B cell (primary cell): ENCODE measurements at regions not wholly inside any gene's neighbourhood (a gene's known extent, or its start where the extent isn't known, plus 50 kb on each side); places are given as distances from the start of the nearest gene placed in this dataset.
"Not testable (repeated sequence)": the region's sequence is repeated elsewhere in the genome, so short reads cannot be mapped to it uniquely, and the experiment has no call there.

Source experiments
- ATAC-seq: fragments of 200-7000 bp; cut with Tn5 transposase; one replicate; pipeline ENCODE4 v1.10.0; 2021; ENCODE audit warnings: low read depth, mild to moderate bottlenecking, moderate number of reproducible peaks, moderate library complexity
- CTCF ChIA-PET: fragments of 350-600 bp; sonication (Branson Sonifier 250); formaldehyde crosslinking; loops from one replicate; lab custom pipeline; 2021; ENCODE audit warnings: antibody characterized with exemption, inconsistent platforms; lab: Charles Lee
- POLR2A ChIA-PET: fragments of 350-600 bp; sonication (Branson Sonifier 250); formaldehyde crosslinking; loops from one replicate; lab custom pipeline; 2021; ENCODE audit warnings: antibody characterized with exemption; lab: Charles Lee
- DNase-seq: peaks from one replicate; pipeline ENCODE4 v3.0.0; 2013
- H2AFZ ChIP-seq: 2 replicates; pipeline ENCODE4 v1.6.1; 2012; ENCODE audit warnings: mild to moderate bottlenecking, low read depth, low read length; ENCODE audit not compliant: insufficient read depth, poor library complexity, severe bottlenecking
- H3K27ac ChIP-seq, 2 donors: 1 replicate in 1 of 2; 2 replicates in 1 of 2; pipeline ENCODE4 v1.5.1; 2012 to 2013; ENCODE audit warnings: low read length in 2 of 2, mild to moderate bottlenecking in 2 of 2, moderate library complexity in 1 of 2
- H3K27me3 ChIP-seq, 4 experiments: fragments of 200-600 bp in 1 of 4; sonication (generic) in 1 of 4; replicated peaks in 1 of 4; 1 replicate in 2 of 4; 2 replicates in 2 of 4; pipeline versions ENCODE4 v1.6.1 to v1.7.0; 2013 to 2016; ENCODE audit warnings: low read length in 3 of 4, mild to moderate bottlenecking in 2 of 4, mixed read lengths in 1 of 4, moderate library complexity in 1 of 4; ENCODE audit not compliant: insufficient read depth in 4 of 4, control insufficient read depth in 3 of 4; ENCODE audit errors: control extremely low read depth in 1 of 4
- H3K36me3 ChIP-seq, 2 experiments: replicated peaks in 1 of 2; 1 replicate in 1 of 2; 2 replicates in 1 of 2; pipeline versions ENCODE4 v1.6.1 to v1.7.1; 2013; ENCODE audit warnings: low read length in 1 of 2; ENCODE audit not compliant: insufficient read depth in 2 of 2, control insufficient read depth in 1 of 2; ENCODE audit errors: control extremely low read depth in 1 of 2, extremely low read depth in 1 of 2
- H3K4me1 ChIP-seq, 2 donors: fragments of 200-600 bp in 1 of 2; sonication (generic) in 1 of 2; 1 replicate in 1 of 2; 2 replicates in 1 of 2; pipeline versions ENCODE4 v1.5.1 to v1.6.1; 2013 to 2017; ENCODE audit warnings: low read length in 2 of 2; ENCODE audit not compliant: control insufficient read depth in 2 of 2, insufficient read depth in 2 of 2
- H3K4me2 ChIP-seq: replicated peaks from 2 replicates; pipeline ENCODE3; 2012; ENCODE audit warnings: mild to moderate bottlenecking, low read depth, low read length; ENCODE audit not compliant: poor library complexity, severe bottlenecking
- H3K4me3 ChIP-seq, 5 experiments: fragments of 200-600 bp in 1 of 5; sonication (generic) in 1 of 5; 1 replicate in 3 of 5; 2 replicates in 2 of 5; pipeline versions ENCODE4 v1.5.1 to v1.7.0; 2011 to 2016; ENCODE audit warnings: low read length in 4 of 5, mild to moderate bottlenecking in 4 of 5, low read depth in 2 of 5, control low read depth in 1 of 5, moderate library complexity in 1 of 5; ENCODE audit not compliant: insufficient read depth in 1 of 5; ENCODE audit errors: control extremely low read depth in 1 of 5, extremely low read depth in 1 of 5
- H3K79me2 ChIP-seq: fragments of 200-600 bp; sonication (generic); one replicate; pipeline ENCODE4 v1.6.0; 2016; ENCODE audit warnings: low read length; ENCODE audit not compliant: control insufficient read depth, insufficient read depth
- H3K9ac ChIP-seq: fragments of 200-600 bp; sonication (generic); 2 replicates; pipeline ENCODE4 v1.6.1; 2017; ENCODE audit warnings: mild to moderate bottlenecking, low read length, moderate library complexity
- H3K9me3 ChIP-seq, 3 donors: one replicate each; pipeline versions ENCODE4 v1.6.1 to v1.7.1; 2013; ENCODE audit warnings: low read length in 2 of 3; ENCODE audit not compliant: control insufficient read depth in 2 of 3, insufficient read depth in 1 of 3; ENCODE audit errors: control extremely low read depth in 1 of 3
- H4K20me1 ChIP-seq: 2 replicates; pipeline ENCODE4 v1.6.0; 2012; ENCODE audit warnings: mild to moderate bottlenecking, low read length; ENCODE audit not compliant: insufficient read depth, control insufficient read depth, poor library complexity, severe bottlenecking
- H3K27ac Mint-ChIP-seq: one replicate; pipeline ENCODE4 v1.8.0; 2021; ENCODE audit warnings: mixed read lengths
- H3K27me3 Mint-ChIP-seq: one replicate; pipeline ENCODE4 v1.8.0; 2021; ENCODE audit warnings: mixed read lengths
- H3K4me1 Mint-ChIP-seq: one replicate; pipeline ENCODE4 v1.8.0; 2021; ENCODE audit warnings: mixed read lengths
- H3K4me3 Mint-ChIP-seq: one replicate; pipeline ENCODE4 v1.8.0; 2021; ENCODE audit warnings: mixed read lengths
- H3K9me3 Mint-ChIP-seq: one replicate; pipeline ENCODE4 v1.8.0; 2022; ENCODE audit warnings: mixed read lengths; ENCODE audit not compliant: insufficient read depth
- WGBS: methylation state at CpG from one replicate; pipeline ENCODE4 v1.1.5; 2013; ENCODE audit warnings: missing lambda C conversion rate; ENCODE audit not compliant: insufficient coverage; 5-methylcytosine and 5-hydroxymethylcytosine counted together
- intact Hi-C: fragments of 100-400 bp; cut with micrococcal nuclease; formaldehyde crosslinking; loops from one replicate; pipeline ENCODE4 v1.10.0; 2022

GRCh38 chr5:34192923-34193262, 149.9 kb upstream of the C1QTNF3 start:
- H3K27me3 ChIP-seq, POLR2A ChIA-PET, H3K4me2 ChIP-seq, H3K27ac Mint-ChIP-seq, H3K27ac ChIP-seq, H3K4me1 ChIP-seq, DNase-seq, H3K79me2 ChIP-seq, H3K4me3 ChIP-seq, H3K27me3 Mint-ChIP-seq, intact Hi-C loops, ATAC-seq, H3K36me3 ChIP-seq, H3K4me1 Mint-ChIP-seq, H3K9ac ChIP-seq, CTCF ChIA-PET, H3K9me3 Mint-ChIP-seq, H2AFZ ChIP-seq, H3K4me3 Mint-ChIP-seq, H4K20me1 ChIP-seq: not testable (repeated sequence)
- WGBS: 96% methylated on average over 8 of the region's 13 CpGs
- peaks cover 0 to 13% (median 0%) of the 10 kb centered on the region in 3 donors for H3K9me3 ChIP-seq

GRCh38 chr5:34193297-34193696, 150.3 kb upstream of the C1QTNF3 start:
- H3K4me1 Mint-ChIP-seq, H2AFZ ChIP-seq, H3K9me3 Mint-ChIP-seq, H3K9ac ChIP-seq, H3K4me3 Mint-ChIP-seq, H3K27me3 ChIP-seq, ATAC-seq, H3K79me2 ChIP-seq, CTCF ChIA-PET, H3K27me3 Mint-ChIP-seq, H3K4me1 ChIP-seq, H3K36me3 ChIP-seq, H3K4me3 ChIP-seq, intact Hi-C loops, H4K20me1 ChIP-seq, H3K4me2 ChIP-seq, DNase-seq, H3K27ac Mint-ChIP-seq, H3K27ac ChIP-seq, POLR2A ChIA-PET: not testable (repeated sequence)
- peaks cover 0 to 13% (median 0%) of the 10 kb centered on the region in 3 donors for H3K9me3 ChIP-seq
- WGBS: 99% methylated on average over 4 of the region's 7 CpGs

- H2AFZ ChIP-seq, H3K79me2 ChIP-seq, H3K27me3 Mint-ChIP-seq, H3K4me3 Mint-ChIP-seq, POLR2A ChIA-PET, H4K20me1 ChIP-seq, H3K4me1 Mint-ChIP-seq, H3K36me3 ChIP-seq, H3K27ac Mint-ChIP-seq, H3K4me2 ChIP-seq, H3K9ac ChIP-seq, ATAC-seq, H3K27ac ChIP-seq, H3K4me3 ChIP-seq, intact Hi-C loops, H3K4me1 ChIP-seq, H3K9me3 Mint-ChIP-seq, CTCF ChIA-PET, H3K27me3 ChIP-seq, DNase-seq: not testable (repeated sequence)
- H3K9me3 ChIP-seq: peaks cover 0 to 13% (median 0%) of the 10 kb centered on the region in 3 donors
- WGBS: 100% methylated on average over 1 of the region's 3 CpGs
Measured at GRCh38 chr5:34193804-34194203, 150.8 kb upstream of the C1QTNF3 start.

GRCh38 chr5:34196091-34196490, 153.1 kb upstream of the C1QTNF3 start:
- ATAC-seq, H3K4me3 Mint-ChIP-seq, DNase-seq, H3K27ac ChIP-seq, H3K4me2 ChIP-seq, CTCF ChIA-PET, H3K4me1 Mint-ChIP-seq, H3K27me3 Mint-ChIP-seq, H3K9ac ChIP-seq, POLR2A ChIA-PET, H3K27me3 ChIP-seq, H3K79me2 ChIP-seq, H3K9me3 Mint-ChIP-seq, H3K36me3 ChIP-seq, H3K9me3 ChIP-seq, H4K20me1 ChIP-seq, H3K27ac Mint-ChIP-seq, H3K4me1 ChIP-seq, H3K4me3 ChIP-seq, intact Hi-C loops, H2AFZ ChIP-seq: not testable (repeated sequence)
- WGBS: 93% methylated on average over 4 of the region's 7 CpGs
